ENCODE measurements at regions not wholly inside any gene's neighbourhood (a gene's known extent, or its start where the extent isn't known, plus 50 kb on each side); places are given as distances from the start of the nearest gene placed in this dataset.

DNA sequence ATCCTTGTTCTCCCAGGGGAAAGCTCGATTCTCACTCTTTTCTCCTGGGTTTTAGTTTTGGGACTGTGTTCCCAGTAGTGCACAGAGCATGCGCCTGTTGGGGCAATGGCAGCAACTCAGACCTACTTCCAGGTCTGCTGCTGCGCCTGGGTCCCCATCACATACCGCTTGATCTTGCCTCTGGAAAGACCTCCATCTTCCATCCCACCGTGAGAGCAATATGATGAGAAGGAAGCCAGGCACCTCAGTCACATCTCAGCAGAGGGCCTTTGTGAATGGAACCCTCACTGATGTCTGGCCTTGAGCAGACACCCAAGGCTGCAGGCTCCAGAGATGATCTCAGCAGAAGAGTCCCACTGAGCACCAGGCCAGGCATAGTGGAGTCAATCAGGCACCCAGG lies 176.8 kb upstream of the ZNF507 start:
- no peak for TF ChIP-seq CTCF (IDR thresholded peaks at IDR 0.05; ENCODE audit: control extremely low read depth, extremely low read depth)
- ATAC-seq (ENCODE audit: insufficient read depth, low FRiP score) (no peak), DNase-seq (no peak)
- Histone ChIP-seq H3K9ac (ENCODE audit: insufficient read depth in 1 of 2, low read length in 2 of 2) (no peak overlapping the region), H3K27me3 (ENCODE audit: control insufficient read depth in 3 of 3, insufficient read depth in 3 of 3, low read length in 2 of 3) (no peaks in the 10 kb centered on the region), H3K9me3 (ENCODE audit: control insufficient read depth in 4 of 4, insufficient read depth in 3 of 4, low read length in 3 of 4) (no peaks in the 10 kb centered on the region), H3K36me3 (ENCODE audit: control insufficient read depth in 4 of 4, insufficient read depth in 4 of 4, low read length in 4 of 4) (no peaks in the 10 kb centered on the region), H3K4me3 (no peak overlapping the region), H3K4me1 (ENCODE audit: control insufficient read depth in 5 of 5, insufficient read depth in 5 of 5, low read length in 5 of 5) (peaks cover 0 to 16% (median 0%) of the 10 kb centered on the region in 5 donors), H3K27ac (ENCODE audit: low read depth in 1 of 2, low read length in 1 of 2) (no peak overlapping the region)
- WGBS, 2 donors, result 84 to 88% methylated on average over 5 of the region's 5 CpGs

GRCh38 chr19:32171719-32172151 lies 173.7 kb upstream of the ZNF507 start:
- H3K36me3 ChIP-seq (ENCODE audit: control insufficient read depth in 4 of 4, insufficient read depth in 4 of 4, low read length in 4 of 4), result no peaks in the 10 kb centered on the region
- ATAC-seq (ENCODE audit: insufficient read depth, low FRiP score) (no peak), DNase-seq (peak; percentile 51 to 71 (median 54))
- no peak overlapping the region for H3K27ac ChIP-seq (ENCODE audit: low read depth in 1 of 2, low read length in 1 of 2)
- H3K4me3 ChIP-seq, result no peak overlapping the region
- H3K4me1 ChIP-seq (ENCODE audit: control insufficient read depth in 5 of 5, insufficient read depth in 5 of 5, low read length in 5 of 5), result peaks cover 0 to 16% (median 0%) of the 10 kb centered on the region in 5 donors
- WGBS, 2 donors, result 57 to 76% methylated on average over 12 of the region's 12 CpGs
- TF ChIP-seq CTCF (IDR thresholded peaks at IDR 0.05; ENCODE audit: control extremely low read depth, extremely low read depth), result no peak
- H3K9ac ChIP-seq (ENCODE audit: insufficient read depth in 1 of 2, low read length in 2 of 2), result peak overlapping the region in 1 of 2 donors; percentile 30
- no peaks in the 10 kb centered on the region for H3K9me3 ChIP-seq (ENCODE audit: control insufficient read depth in 4 of 4, insufficient read depth in 3 of 4, low read length in 3 of 4)
- H3K27me3 ChIP-seq (ENCODE audit: control insufficient read depth in 3 of 3, insufficient read depth in 3 of 3, low read length in 2 of 3), result no peaks in the 10 kb centered on the region

GRCh38 chr19:32172566-32173160 lies 172.7 kb upstream of the ZNF507 start:
- no peak for TF ChIP-seq CTCF (IDR thresholded peaks at IDR 0.05; ENCODE audit: control extremely low read depth, extremely low read depth)
- DNase-seq (peak in 2 of 3 donors; percentile 8 to 28), ATAC-seq (ENCODE audit: insufficient read depth, low FRiP score) (no peak)
- 71 to 72% methylated on average over 5 of the region's 5 CpGs for WGBS, 2 donors
- H3K9ac ChIP-seq (ENCODE audit: insufficient read depth in 1 of 2, low read length in 2 of 2), result no peak overlapping the region
- H3K4me1 ChIP-seq (ENCODE audit: control insufficient read depth in 5 of 5, insufficient read depth in 5 of 5, low read length in 5 of 5), result peaks cover 0 to 16% (median 0%) of the 10 kb centered on the region in 5 donors
- no peak overlapping the region for H3K27ac ChIP-seq (ENCODE audit: low read depth in 1 of 2, low read length in 1 of 2)
- no peaks in the 10 kb centered on the region for H3K9me3 ChIP-seq (ENCODE audit: control insufficient read depth in 4 of 4, insufficient read depth in 3 of 4, low read length in 3 of 4)
- no peaks in the 10 kb centered on the region for H3K27me3 ChIP-seq (ENCODE audit: control insufficient read depth in 3 of 3, insufficient read depth in 3 of 3, low read length in 2 of 3)
- H3K4me3 ChIP-seq, result no peak overlapping the region
- no peaks in the 10 kb centered on the region for H3K36me3 ChIP-seq (ENCODE audit: control insufficient read depth in 4 of 4, insufficient read depth in 4 of 4, low read length in 4 of 4)

- H3K4me3 ChIP-seq, result no peak overlapping the region
- no peak overlapping the region for H3K27ac ChIP-seq (ENCODE audit: low read depth in 1 of 2, low read length in 1 of 2)
- H3K36me3 ChIP-seq (ENCODE audit: control insufficient read depth in 4 of 4, insufficient read depth in 4 of 4, low read length in 4 of 4), result no peaks in the 10 kb centered on the region
- H3K27me3 ChIP-seq (ENCODE audit: control insufficient read depth in 3 of 3, insufficient read depth in 3 of 3, low read length in 2 of 3), result no peaks in the 10 kb centered on the region
- no peaks in the 10 kb centered on the region for H3K9me3 ChIP-seq (ENCODE audit: control insufficient read depth in 4 of 4, insufficient read depth in 3 of 4, low read length in 3 of 4)
- DNase-seq (peak in 1 of 3 donors; percentile 2), ATAC-seq (ENCODE audit: insufficient read depth, low FRiP score) (no peak)
- peaks cover 0 to 16% (median 0%) of the 10 kb centered on the region in 5 donors for H3K4me1 ChIP-seq (ENCODE audit: control insufficient read depth in 5 of 5, insufficient read depth in 5 of 5, low read length in 5 of 5)
- 87 to 95% methylated on average over 3 of the region's 3 CpGs for WGBS, 2 donors
- H3K9ac ChIP-seq (ENCODE audit: insufficient read depth in 1 of 2, low read length in 2 of 2), result no peak overlapping the region
- no peak for TF ChIP-seq CTCF (IDR thresholded peaks at IDR 0.05; ENCODE audit: control extremely low read depth, extremely low read depth)
Observed at GRCh38 chr19:32173836-32174235, 171.6 kb upstream of the ZNF507 start.

Measured in lung (tissue), 11 donors.